HG03354 (cell line): ENCODE measurements at regions not wholly inside any gene's neighbourhood (a gene's known extent, or its start where the extent isn't known, plus 50 kb on each side); places are given as distances from the start of the nearest gene placed in this dataset.

ENCODE experiments used
- ATAC-seq: cut with Tn5 transposase; IDR thresholded peaks from one replicate; pipeline ENCODE4 v1.9.1; 2021; ENCODE audit warnings: mild to moderate bottlenecking; ENCODE audit not compliant: unreplicated experiment, poor library complexity, severe bottlenecking

DNA sequence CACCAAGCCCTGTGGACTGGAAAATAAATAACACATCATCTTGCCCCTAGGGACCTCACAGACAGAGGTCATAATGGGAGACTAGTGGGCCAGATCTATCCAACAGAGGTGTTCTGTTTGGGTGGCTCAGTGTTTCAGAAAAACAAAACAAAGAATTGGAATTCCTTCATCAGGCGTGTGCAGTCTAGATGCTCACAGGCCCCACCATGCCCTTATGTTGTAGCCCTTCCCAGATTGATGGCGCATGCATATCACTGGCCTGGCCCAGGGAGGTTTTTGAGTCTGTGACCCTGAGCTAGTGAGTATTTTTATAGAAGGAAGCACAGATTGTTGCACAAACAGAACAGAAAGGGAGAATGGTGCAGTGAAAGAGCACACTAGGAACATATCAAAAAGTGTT is 859.6 kb downstream of the BCL11B start:
- no peak for ATAC-seq

DNA sequence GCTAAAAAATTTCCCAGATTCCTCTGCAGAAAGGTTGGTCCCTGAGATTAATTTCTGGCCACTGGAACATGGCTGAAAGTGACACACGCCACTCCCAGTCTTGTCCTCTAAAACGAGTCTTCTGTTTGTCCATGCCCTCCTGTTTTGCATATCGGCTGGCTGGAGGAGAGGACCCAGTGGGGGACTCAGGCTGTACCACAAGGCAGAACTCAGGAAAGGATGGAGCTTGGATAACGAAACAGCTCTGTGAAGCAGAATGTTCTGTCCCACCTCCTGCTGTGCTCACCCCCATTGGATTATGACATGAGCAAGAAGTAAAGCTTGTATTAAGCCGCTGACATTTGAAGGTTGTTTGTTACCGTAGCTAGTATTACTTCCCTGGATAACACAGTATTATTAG is 856.2 kb downstream of the BCL11B start:
- no peak for ATAC-seq

DNA sequence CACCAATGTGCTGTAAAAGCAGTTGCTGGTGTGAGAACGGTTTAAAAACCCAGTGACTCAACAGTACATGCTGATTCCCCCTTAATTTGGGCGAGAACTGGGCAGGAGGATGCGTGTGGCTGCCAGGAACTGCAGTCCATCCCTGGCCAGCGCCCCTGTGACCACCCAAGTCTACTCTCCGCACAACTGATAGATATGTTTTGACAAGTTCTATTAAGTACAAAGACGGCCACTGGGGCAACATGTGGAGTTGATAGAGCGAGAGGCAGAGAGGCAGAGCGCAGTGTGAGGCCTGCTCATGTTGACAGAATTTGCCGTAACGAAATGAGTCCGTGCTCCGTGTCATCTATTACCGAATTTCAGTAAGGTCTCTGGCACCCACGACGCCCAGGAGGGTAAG is 855.0 kb downstream of the BCL11B start:
- no peak for ATAC-seq

DNA sequence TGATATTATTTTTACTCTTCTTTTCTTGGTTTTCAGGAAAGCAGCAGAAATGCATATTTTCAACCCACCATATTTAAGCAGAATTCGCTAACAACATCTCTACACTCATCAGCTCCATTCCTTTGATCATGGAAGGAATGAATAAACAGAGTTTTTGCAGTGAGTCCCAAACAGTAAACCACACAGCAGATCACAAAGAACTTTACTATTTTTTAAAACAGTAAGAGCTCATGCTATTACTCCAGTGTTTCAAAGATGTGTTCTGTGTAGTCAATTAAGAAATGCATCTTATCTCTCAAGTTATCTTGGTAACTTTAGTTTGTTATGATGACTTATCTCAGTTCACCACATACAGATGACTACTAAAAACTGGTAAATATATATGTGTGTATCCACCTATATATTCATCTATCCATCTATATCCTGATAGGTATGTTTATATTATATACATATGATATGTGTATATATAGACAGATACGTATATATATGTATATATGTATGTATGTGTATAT is 843.5 kb downstream of the BCL11B start:
- no peak for ATAC-seq

DNA sequence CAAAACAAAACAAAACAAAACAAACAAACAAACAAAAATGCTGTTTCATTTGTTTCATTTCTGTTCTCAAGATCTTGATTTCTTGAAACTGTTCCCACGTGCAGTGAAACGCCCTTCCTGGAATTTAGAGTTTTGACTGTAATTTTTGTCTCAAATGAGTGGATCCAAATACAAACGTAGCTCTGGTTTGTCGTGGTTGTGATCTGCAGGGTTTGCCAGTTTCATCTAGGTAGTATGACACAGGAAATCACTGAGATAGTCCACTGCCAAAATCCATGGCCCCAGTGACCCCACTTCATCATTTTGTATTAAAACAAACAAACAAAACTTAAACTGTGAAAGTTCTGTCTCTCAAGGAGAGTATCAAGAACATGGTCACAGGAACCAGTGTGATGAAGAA is 838.6 kb downstream of the BCL11B start:
- ATAC-seq: no peak

DNA sequence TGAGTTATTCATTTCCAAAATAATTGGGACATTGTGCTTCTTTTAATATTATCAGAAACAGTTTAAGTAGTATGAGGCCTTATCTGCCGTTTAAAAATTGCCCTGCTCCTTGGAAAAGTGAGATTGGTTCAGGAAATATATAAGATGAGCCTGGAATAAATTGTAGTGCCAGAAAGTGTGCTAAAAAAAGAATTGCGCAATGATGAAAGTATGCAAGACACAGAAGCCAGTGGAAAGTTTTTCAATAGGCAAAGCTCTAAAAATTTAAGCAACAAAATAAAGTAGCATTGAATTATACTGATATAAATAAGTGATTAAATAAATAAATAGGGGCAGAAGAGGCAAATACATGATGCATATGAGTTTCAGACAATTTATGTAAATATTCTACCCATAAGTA is 834.9 kb downstream of the BCL11B start:
- no peak for ATAC-seq

DNA sequence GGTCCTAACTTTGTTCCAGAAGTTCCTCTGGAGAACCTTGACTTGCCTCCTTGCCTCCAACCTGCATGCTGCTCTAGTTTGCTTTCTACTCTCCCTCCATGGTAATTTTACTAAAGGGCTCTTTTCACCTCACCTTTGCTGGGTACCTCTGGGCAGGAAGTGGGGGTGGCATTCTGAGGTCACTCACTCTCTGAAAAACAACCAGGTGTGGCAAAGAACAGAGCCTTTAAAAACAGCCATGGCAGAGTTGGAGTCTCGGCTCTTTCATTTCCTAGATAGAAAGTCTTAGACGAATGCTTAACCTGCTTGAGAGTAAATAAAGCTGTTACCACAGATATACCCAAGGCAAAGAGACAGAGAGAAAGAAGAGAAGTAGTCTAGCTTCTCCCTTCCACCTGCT is 827.9 kb downstream of the BCL11B start:
- ATAC-seq: no peak

DNA sequence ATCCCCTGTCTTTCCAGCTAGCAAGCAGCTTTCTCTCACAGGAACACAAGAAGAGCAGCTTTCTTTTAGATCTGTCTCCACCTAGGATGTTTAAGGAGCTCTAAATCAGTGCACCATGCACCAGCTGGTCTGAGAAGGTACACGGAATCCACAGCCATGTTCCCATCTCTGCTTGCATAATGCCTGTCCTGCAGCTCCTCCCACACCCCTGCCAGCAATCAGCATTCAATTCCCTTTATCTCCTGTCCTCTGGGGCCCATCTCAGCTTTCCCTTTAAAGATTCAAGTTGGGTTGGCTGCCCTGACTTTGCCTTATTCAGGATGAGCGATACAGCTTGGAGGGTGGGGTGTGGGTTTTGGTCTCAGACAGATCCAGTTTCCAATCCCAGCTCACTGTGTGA is 826.3 kb downstream of the BCL11B start:
- no peak for ATAC-seq

DNA sequence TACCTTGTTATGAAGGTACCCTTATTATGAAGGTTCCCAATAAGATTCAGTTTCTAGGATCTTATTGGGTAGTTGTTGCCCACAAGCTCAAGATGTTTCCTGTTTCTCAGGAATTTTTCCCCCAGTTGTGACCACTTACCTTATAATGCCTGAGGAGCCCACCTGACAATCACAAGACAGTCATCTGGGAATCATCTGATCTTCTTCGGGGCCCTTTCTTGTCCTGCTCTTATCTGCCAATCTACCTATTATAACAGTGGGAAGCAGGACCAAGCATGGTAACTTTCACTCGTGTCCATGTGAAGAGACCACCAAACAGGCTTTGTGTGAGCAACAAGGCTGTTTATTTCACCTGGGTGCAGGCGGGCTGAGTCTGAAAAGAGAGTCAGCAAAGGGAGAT is 825.5 kb downstream of the BCL11B start:
- no peak for ATAC-seq

DNA sequence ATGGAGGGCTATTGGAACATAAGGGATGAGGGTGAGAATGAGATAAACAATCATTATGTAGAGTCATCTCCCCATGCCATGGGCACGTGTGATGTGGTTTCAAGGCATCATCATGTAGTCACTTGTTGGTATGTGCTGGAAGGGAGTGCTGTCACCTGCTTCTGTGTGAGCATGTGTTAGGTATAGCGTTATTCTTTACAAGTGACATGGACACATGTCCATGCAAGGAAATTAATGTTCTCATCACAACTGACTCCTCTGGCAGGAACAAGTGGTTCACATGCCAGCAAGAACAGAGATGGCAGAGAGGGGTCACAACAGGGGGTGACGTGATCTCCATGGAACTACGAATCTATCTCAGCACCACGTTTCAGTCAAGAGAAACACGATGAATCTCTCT is 815.8 kb downstream of the BCL11B start:
- ATAC-seq: no peak

DNA sequence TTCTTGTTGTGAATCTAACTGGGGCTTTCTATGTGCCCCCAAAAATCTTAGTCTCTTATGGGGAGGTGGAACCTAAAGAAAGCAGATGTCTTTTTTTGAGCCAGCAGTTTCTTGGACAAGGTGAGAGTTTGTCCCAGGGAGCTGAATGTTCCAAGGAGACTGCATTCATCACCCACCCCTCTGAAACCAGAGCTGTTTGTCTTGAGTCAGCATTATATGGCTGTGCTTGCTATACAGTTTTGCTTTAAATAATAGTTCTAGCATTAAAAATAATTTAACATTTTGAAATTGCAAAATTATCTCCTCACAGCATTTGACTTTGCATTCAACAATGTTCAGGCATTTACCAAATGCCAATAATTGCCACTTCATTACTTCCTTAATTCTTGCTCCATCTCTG is 813.3 kb downstream of the BCL11B start:
- ATAC-seq: no peak

DNA sequence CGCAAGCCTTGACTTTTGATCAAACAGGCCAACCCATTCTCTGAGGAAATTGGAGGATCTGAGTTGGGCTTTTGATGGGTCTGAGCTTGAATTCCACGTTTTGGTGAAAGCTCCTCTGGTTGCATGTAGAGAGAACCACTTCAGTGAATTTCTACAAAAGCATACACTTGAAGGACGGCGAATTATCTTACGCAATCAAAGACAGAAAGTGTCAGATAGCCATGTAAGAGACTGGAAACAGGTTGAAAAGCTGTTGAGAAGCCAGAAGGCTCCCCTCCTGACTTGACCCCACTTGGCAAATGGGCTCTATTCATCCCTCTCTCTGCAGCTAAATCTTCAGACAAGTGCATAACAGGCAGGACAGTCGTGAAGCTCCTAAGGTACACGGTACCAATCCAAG is 809.1 kb downstream of the BCL11B start:
- ATAC-seq: no peak

DNA sequence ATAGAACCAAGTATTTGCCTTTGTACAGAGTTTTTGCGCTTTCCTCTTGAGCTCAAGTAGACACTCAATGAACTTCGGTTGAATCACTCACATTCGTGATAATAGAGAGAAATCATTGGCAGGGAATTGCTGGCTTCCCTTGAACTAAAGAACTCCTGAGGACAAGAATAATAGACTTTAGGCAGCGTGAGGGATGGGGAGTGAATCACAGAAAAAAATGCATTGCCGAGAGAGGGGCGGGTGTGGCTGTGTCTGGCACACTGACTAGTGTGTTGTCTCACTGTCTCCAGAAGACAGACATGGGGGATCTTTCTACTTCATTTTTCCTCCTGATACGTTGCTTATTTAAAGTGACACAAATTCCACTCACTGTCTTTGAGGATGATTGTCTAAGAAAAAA is 805.2 kb downstream of the BCL11B start:
- ATAC-seq: no peak

DNA sequence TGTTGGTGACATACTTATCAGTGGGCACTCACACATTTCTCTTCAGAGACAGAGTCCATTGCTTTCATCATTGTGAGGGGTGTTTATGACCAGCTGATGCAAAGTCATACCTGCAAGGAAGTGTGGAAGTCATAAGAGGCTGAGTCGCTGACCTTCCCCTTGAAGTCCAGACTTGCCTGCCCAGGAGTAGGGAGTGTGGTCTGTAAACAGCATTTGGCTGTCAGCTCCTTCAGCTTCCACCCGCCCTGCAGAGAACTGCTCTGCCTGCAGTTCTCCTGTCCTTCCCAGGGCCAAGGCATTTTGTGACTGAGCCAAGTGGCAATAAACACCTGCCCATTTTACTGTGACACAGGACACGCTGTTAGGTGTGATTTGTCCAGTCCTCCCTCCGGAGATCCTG is 801.3 kb downstream of the BCL11B start:
- ATAC-seq: no peak

DNA sequence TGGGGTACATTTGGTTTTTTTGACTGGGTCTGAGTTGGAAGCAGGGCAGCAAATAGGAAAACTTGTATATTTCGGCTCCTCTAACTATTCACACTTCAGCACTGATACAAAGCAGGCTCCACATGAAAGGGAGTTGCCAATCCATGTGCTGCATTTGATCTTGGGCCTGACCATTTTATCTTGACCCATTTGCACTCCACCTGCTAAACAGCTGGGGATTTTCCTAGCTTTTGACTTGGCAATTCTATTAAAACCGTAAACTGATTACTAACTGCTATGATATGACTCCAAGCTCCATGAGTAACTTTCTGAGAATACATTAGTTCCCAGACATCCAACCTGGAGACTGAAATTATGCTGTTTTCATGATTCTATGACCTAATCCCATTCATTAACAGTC is 797.1 kb downstream of the BCL11B start:
- no peak for ATAC-seq

DNA sequence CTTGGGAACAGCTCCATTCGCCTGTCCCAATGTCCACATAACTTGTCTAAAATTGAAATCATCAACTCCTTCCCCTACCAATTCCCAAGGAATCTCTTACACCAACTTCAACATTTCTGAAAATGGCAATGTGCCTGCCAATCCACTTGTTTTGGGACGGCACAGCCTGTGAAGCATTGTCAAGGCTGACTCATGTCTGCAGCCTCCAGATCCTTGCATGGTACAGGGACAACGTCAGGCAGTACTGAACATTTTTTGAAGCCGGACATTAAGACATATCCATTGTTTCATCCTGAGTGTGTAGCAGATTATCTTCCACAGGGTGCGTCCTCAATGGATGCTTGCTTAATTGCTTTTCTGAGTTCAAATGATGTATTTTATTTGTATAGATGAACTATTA is 794.1 kb downstream of the BCL11B start:
- ATAC-seq: no peak

DNA sequence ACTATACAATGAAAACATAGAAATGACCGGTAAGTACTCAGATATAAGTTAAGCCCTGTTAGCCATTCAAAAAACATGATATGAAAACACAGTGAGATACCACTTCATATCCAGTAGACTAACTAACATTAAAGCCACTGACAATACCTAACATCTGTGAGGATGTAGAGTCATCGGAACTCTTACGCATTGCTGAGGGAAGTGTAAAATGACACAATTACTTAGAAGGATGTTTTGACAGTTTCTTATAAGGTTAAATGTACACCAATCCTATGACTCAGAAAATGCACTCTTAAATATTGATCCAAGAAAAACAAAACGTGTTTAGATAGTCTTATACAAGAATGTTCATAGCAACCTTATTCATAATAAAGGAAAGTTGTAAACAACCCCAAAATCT is 782.9 kb downstream of the BCL11B start:
- ATAC-seq: no peak

DNA sequence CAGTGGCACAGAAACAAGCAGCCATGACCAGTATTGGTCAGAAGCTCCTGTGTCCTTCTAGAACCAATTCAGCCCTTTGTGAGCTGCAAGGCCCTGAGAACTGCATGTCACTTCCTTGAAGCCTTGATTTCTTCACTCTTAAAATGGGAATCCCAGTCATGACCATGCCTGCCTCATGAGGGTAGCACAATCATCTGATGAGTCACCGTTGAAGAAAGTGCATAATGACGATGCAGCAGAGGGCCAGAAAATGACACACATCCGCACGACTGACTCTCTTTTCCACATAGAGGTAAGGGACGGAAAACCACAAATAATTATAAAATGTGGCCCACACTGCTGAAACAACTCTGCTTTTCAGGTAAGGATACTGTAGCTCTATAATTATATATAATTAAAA is 777.4 kb downstream of the BCL11B start:
- ATAC-seq: no peak

DNA sequence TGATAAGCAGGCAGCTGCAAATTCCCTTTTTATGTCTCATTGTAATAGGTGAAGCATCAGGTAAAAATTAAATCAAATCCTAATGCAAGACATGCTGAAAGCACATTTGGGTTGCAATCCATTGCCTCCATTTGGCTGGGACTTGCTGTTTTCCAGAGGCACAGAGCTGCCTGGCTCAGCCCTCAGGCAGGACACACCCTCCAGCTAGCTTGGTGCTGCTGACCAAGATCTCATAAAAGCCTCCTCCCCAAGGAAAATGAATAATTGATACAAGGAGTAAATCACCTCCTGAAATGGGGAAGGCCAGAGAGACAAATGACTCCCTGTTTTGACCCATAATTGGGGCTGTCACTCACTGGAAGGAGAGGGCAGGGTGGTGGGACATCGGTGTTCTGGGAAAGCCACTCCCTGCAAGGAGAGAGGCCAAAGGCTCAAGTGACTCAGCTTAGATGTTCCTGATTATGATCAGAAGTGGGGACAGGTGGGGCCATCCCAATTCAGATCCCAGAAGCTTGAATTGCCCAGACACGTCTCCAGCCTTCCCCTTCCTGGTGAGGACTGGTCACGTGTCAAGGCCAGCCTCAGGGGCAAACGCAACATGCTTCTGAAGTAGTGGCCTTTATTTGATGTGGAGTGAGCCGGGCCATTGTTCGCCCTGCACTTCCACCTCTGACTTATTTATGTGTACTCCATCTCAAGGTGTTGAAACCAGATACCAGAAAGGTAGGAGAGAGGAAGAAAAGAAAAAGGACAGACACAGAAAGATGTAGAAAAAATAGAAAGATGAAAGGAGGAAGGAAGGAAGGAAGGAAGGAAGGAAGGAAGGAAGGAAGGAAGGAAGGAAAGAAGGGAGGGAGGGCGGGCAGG is 773.7 kb downstream of the BCL11B start:
- ATAC-seq: no peak

DNA sequence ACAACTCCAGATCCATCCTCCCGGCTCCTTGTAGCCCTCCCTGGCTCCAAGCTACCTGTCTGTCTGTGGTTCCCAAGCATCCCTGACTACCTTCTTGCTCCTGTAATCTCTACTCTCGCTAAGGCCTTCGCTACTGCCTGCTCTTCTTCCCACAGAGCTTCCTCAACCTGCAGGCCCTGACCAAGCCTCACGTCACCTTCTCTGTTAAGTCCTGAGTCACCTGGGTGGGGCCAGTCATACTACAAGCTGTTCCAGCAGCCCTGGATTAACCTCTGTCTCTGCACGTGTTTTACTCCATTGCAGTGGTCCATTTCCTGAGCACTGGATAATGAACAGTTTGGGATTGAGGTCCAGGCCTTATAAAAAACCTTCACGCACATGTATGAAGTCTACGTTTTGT is 770.7 kb downstream of the BCL11B start:
- no peak for ATAC-seq

DNA sequence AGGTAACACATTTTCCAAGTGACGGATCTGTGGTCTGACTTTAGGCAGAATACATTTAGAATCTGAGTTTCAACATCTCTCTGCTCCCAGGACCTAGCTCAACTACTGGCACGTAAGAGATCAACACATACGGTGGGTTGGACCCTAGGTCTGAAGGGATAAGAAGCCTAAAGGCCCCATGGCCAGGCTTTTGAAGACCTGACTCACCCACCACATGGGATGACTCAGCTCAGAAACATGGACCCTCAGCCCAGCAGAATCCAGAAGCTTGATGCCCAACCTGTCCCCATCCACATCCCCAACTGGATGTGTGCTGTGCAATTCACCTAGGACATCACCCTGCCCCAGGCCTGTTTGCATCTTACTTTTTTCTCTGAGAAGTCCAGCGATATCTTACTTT is 770.2 kb downstream of the BCL11B start:
- ATAC-seq: no peak
